ENCODE measurements at regions not wholly inside any gene's neighbourhood (a gene's known extent, or its start where the extent isn't known, plus 50 kb on each side); places are given as distances from the start of the nearest gene placed in this dataset.

GRCh38 chr7:153061910-153062528 lies 302.5 kb downstream of the ACTR3B start:
- TF ChIP-seq TCF4 (CRISPR knock-in tag; IDR thresholded peaks at IDR 0.05; ENCODE audit: borderline replicate concordance), result no peak
- no peak for TF ChIP-seq OSR1 (CRISPR knock-in tag; IDR thresholded peaks at IDR 0.05)
- TF ChIP-seq CREB5 (CRISPR knock-in tag; IDR thresholded peaks at IDR 0.05; ENCODE audit: low read depth), result no peak
- no peak for TF ChIP-seq PATZ1 (CRISPR knock-in tag; IDR thresholded peaks at IDR 0.05; ENCODE audit: borderline replicate concordance)
- no peak for TF ChIP-seq CSDC2 (CRISPR knock-in tag; IDR thresholded peaks at IDR 0.05)
- no peak for TF ChIP-seq ESRRG (CRISPR knock-in tag; IDR thresholded peaks at IDR 0.05)
- TF ChIP-seq ISL1 (CRISPR knock-in tag; IDR thresholded peaks at IDR 0.05), result no peak
- no peak for TF ChIP-seq ARNTL (CRISPR knock-in tag; IDR thresholded peaks at IDR 0.05; ENCODE audit: borderline replicate concordance, low read depth)
- no peak for TF ChIP-seq ZNF70 (CRISPR knock-in tag; IDR thresholded peaks at IDR 0.05)
- ATAC-seq, result no peak

GRCh38 chr7:153065051-153065450 lies 305.5 kb downstream of the ACTR3B start:
- no peak for TF ChIP-seq ISL1 (CRISPR knock-in tag; IDR thresholded peaks at IDR 0.05)
- no peak for TF ChIP-seq ZNF70 (CRISPR knock-in tag; IDR thresholded peaks at IDR 0.05)
- TF ChIP-seq PPARA (CRISPR knock-in tag; IDR thresholded peaks at IDR 0.05; ENCODE audit: borderline replicate concordance), result no peak
- TF ChIP-seq RARB (CRISPR knock-in tag; IDR thresholded peaks at IDR 0.05), result no peak
- TF ChIP-seq TSHZ2 (CRISPR knock-in tag; IDR thresholded peaks at IDR 0.05), result no peak
- TF ChIP-seq TOX (CRISPR knock-in tag; IDR thresholded peaks at IDR 0.05; ENCODE audit: borderline replicate concordance), result no peak
- TF ChIP-seq ZNF565 (CRISPR knock-in tag; conservative IDR thresholded peaks at IDR 0.05; ENCODE audit: low read depth), result no peak
- no peak for TF ChIP-seq ZNF8 (CRISPR knock-in tag; IDR thresholded peaks at IDR 0.05)
- no peak for TF ChIP-seq ARNTL (CRISPR knock-in tag; IDR thresholded peaks at IDR 0.05; ENCODE audit: borderline replicate concordance, low read depth)
- TF ChIP-seq CREB5 (CRISPR knock-in tag; IDR thresholded peaks at IDR 0.05; ENCODE audit: low read depth), result no peak
- no peak for TF ChIP-seq POU6F1 (CRISPR knock-in tag; IDR thresholded peaks at IDR 0.05; ENCODE audit: borderline replicate concordance, low read depth)
- no peak for TF ChIP-seq ZFP30 (CRISPR knock-in tag; IDR thresholded peaks at IDR 0.05)
- no peak for TF ChIP-seq SNAI2 (CRISPR knock-in tag; IDR thresholded peaks at IDR 0.05)
- no peak for TF ChIP-seq GLIS3 (CRISPR knock-in tag; IDR thresholded peaks at IDR 0.05)
- TF ChIP-seq ESRRG (CRISPR knock-in tag; IDR thresholded peaks at IDR 0.05), result no peak
- no peak for TF ChIP-seq TCF4 (CRISPR knock-in tag; IDR thresholded peaks at IDR 0.05; ENCODE audit: borderline replicate concordance)
- no peak for TF ChIP-seq CSDC2 (CRISPR knock-in tag; IDR thresholded peaks at IDR 0.05)
- TF ChIP-seq CSRNP3 (CRISPR knock-in tag; IDR thresholded peaks at IDR 0.05), result no peak
- no peak for ATAC-seq

Data from SK-N-SH treated with all-trans-retinoic acid at 6 μM for 48 hours (cell line).